Stimulated activated CD8-positive, alpha-beta memory T cell treated with anti-CD3 and anti-CD28 coated beads, Interleukin-12 subunit alpha, Interleukin-12 subunit beta, amount 100 ng/mL, for 4 hours (primary cell): ENCODE measurements at regions not wholly inside any gene's neighbourhood (a gene's known extent, or its start where the extent isn't known, plus 50 kb on each side); places are given as distances from the start of the nearest gene placed in this dataset.

Experiments used
- DNase-seq: peaks from one replicate; pipeline ENCODE4 v3.0.0-alpha.2; 2020; ENCODE audit warnings: low read depth

DNA sequence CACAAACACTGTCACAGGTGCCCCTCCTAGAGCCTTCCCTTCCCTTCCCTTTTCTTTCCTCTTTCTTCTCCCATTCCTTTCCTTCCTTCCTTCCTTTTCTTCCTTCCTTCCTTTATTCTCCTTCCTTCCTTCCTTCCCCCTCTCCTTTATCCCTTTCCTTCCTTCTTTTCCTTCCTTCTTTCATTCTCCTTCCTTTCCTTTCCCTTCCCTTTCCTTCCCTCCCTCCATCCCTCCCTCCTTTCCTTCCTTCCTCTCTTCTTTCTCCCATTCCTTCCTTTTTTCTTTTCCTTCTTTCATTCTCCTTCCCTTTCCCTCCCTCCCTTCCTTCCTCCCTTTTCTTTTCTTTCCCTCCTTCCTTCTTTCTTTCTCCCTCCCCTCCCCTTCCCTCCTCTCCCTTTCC is 170.0 kb downstream of the ENGASE start:
- no peak for DNase-seq

- no peak for DNase-seq
Measured at GRCh38 chr17:79243996-79244395, 169.4 kb downstream of the ENGASE start.

- DNase-seq: no peak
Measured at GRCh38 chr17:79243603-79243990, 169.0 kb downstream of the ENGASE start.

- DNase-seq: no peak
Measured at GRCh38 chr17:79242873-79243602, 168.4 kb downstream of the ENGASE start.

GRCh38 chr17:79242393-79242792 is 167.8 kb downstream of the ENGASE start:
- no peak for DNase-seq

- DNase-seq: no peak
Measured at GRCh38 chr17:79241616-79242015, 167.0 kb downstream of the ENGASE start.

DNA sequence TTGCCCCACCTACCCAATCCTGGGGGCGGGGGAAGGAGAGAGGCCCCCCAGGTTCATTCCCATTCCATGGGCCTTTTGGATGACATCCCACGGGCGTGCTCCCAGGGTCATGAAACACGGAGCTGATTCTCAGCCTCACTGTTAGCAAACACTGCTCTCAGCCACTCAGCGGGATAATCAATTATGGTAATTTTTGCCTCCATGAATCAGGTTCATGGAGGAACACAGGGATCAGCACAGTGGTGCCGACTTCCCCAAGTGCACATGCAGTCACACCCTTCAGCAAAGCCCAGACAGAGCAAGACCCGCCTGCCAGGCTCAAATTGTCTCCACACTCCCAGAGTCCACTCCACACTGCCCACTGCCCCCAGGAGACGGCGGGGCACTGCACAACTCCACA is 164.6 kb downstream of the ENGASE start:
- no peak for DNase-seq

DNA sequence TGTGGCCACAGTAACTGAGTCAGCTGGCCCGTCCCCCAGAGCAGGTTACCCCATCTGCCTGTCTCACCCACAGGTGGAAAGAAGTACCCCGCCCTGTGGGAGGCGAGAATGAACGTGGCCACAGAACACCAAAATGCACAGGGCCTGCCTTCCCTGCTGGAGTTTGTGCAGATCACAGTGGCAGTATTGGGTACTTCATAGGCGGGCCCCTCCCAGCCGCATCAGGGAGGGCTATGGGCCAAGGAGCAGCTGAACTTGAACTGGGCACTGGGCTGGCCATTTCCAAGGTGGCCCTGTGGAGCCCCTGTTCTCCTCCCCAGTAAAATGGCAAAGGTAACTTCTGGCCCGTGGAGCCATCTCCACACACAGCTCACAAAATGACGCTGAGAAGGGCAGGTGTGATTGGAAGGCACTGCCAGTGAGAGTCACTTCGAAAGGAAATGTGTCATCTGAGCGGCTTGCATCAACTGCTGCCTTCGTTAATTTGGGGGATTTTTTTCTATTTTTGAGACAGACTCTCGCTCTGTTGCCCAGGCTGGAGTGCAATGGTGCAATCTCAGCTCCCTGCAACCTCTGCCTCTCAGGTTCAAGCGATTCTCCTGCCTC is 162.9 kb downstream of the ENGASE start:
- no peak for DNase-seq

GRCh38 chr17:79235808-79236207 is 161.2 kb downstream of the ENGASE start:
- no peak for DNase-seq

DNA sequence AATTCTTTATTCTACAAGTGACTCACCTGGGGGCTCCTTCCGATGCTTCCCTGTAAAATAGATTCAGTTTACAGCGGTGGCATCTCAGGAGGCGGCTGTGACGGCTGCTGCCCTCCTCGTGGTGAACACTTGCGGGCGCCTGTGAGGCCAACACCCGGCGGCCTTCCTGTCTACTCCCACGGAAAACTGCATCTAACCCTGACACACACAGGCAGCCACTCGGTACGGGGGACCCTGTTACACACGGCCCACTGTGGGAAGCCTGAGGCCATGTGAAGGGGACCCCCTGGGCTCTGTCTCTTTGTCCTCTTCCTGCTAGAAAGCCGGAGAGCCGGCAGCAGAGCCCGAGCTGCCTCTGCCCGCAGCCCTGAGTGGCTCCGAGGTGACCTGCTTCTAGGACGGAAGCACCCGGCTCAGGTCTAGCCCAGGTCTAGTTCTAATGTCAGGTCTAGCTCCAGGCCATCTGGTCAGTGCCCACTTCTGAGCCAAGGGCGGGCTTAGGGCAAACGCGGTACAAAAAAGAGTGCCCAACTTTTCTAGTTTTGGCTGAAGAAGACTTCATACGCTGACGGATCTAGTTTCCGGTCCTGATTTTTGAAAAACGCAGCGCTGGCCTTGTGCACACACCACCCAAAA is 159.4 kb downstream of the ENGASE start:
- DNase-seq: no peak

- no peak for DNase-seq
Measured at GRCh38 chr17:79232957-79233356, 158.3 kb downstream of the ENGASE start.

DNA sequence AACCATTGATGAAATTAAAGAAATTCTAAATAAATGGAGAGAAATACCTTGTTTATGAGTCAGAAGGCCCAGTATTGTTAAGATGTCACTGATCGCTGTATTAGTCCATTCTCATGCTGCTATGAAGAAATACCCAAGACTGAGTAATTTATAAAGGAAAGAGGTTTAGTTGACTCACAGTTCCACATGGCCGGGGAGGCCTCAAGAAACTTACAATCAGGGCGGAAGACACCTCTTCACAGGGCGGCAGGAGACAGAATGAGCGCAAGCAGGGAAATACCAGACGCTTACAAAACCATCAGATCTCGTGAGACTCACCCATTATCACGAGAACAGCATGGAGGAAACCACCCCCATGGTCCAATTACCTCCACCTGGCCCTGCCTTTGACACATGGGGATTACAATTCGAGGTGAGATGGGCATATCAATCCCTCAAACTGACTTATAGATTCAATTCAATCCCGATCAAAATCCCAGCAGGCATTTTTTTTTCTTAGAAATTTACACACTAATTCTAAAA is 157.2 kb downstream of the ENGASE start:
- DNase-seq: no peak

- no peak for DNase-seq
Measured at GRCh38 chr17:79230576-79230975, 156.0 kb downstream of the ENGASE start.

DNA sequence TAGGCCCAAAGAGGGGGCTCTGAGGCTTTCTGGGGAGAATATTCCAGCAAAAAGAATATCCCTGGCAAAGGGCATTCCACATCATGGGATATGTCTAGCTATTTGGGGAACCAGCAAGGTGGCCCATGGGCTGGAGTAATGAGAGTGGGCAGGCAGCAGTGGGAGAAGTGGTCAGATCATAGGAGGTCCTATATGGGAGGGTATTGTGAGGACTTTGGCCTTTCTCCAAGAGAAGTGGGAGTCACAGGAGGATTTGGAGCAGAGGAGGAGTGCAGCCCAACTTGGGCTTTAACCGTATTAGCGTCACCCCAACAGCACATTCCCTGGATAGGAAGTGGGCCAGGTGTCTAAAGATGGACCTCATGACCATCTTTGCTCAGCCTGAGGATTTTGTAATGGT is 151.4 kb downstream of the ENGASE start:
- no peak for DNase-seq

DNA sequence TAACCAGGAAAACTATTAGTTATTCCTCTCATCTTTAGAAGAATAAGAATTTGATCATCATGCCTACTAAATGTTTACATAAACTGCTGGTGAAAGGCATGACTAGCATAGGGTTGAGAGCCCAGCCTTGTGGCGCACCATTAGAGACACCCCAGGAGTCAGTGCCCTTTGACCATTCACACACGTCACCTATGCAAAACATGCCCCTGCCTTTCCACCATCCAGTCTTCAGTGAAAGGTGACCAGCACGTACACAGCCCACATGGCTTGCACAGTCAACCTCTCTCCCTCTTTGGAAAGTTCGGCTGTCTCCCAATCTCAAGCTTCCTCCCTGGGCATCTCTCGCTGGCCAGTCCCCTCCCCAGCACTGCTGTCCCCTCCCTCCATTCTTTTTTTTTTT is 150.3 kb downstream of the ENGASE start:
- DNase-seq: no peak

DNA sequence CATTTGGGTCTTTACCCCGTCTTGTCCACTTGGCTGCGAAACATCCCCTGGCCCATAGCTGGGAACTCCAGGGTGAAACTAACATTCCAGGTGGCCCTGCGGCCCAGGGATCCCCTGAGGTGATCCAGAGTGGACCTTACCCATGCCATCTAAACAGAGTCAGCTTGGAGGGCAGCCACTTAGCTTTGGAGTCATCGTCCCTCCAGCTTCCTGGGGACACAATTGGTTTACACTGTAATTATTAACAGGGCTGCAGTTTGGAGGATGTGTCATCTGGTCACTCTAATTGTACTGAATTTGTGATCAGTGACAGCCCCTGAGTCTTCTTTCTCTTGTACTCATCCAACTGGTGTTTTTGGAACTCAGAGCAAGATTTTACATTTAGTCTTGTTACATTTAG is 149.9 kb downstream of the ENGASE start:
- DNase-seq: no peak

GRCh38 chr17:79223953-79224352 is 149.3 kb downstream of the ENGASE start:
- DNase-seq: no peak

DNA sequence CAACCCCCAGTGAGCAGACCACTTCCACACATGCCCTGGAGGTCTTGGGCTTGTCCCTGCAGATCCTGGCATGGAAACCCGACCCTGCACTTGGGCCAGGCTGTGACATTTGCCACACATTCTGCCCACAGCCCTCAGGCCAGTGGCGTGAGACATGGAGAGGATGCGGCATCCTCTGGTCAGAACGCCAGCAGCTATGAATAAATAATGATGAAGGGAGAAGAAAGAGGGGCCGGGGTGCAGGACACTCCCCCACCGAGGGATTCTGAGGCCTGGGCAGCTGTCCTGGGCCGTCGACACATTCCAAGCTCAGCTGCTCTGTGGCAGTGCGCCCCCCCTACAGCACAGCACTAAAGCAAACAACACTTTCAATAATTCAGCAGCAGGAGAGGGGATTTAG is 148.8 kb downstream of the ENGASE start:
- no peak for DNase-seq

GRCh38 chr17:79221597-79221996 is 147.0 kb downstream of the ENGASE start:
- DNase-seq: no peak

DNA sequence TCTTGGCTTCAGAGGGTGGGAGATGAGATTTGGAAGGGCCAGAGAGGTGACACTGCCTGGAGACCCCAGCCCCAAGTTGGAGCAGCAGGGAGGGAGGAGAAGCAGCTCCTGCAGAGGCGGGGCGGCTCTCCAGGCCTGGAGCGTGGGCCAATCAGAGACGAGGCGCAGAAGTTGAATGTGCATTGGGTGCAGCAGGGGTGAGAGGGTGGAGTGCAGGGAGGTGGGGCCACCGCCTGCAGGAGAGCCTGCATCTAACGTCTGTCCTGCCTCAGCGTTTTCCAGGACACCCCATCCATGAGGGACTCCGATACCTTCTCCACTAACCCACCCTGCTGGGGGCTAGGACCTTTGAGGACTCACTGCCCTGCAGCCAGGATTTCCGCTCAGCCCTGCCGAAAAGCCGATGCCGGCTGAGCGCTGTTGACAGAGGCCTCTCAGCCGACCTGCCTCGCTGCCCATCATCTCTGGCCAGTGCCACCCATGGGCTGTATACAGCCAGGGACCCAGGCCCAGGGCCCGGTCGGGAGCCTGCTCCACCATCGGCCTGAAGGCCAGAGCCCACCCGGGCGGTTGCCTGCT is 146.2 kb downstream of the ENGASE start:
- DNase-seq: no peak

- DNase-seq: no peak
Measured at GRCh38 chr17:79220201-79220712, 145.6 kb downstream of the ENGASE start.

GRCh38 chr17:79219208-79219935 is 144.7 kb downstream of the ENGASE start:
- no peak for DNase-seq
